Testis (tissue), 2 donors: ENCODE measurements at regions not wholly inside any gene's neighbourhood (a gene's known extent, or its start where the extent isn't known, plus 50 kb on each side); places are given as distances from the start of the nearest gene placed in this dataset.

ENCODE experiments used
- DNase-seq: peaks from one replicate; pipeline ENCODE4 v3.0.0-alpha.2; 2019
- H3K27ac ChIP-seq, 2 donors: fragments of 200-600 bp; sonication (generic); one replicate each; pipeline ENCODE4 v1.5.1; 2019
- H3K27me3 ChIP-seq: fragments of 200-600 bp; sonication (generic); one replicate; pipeline ENCODE4 v1.5.1; 2019
- H3K36me3 ChIP-seq: fragments of 200-600 bp; sonication (generic); one replicate; pipeline ENCODE4 v1.5.1; 2017; ENCODE audit warnings: low read depth; ENCODE audit errors: missing control alignments
- H3K4me1 ChIP-seq: fragments of 200-600 bp; sonication (generic); one replicate; pipeline ENCODE4 v1.5.1; 2019
- H3K4me3 ChIP-seq, 2 donors: fragments of 200-600 bp; sonication (generic); one replicate each; pipeline ENCODE4 v1.5.1; 2017 to 2019
- H3K9me3 ChIP-seq: fragments of 200-600 bp; sonication (generic); one replicate; pipeline ENCODE4 v1.5.1; 2017
- POLR2A ChIP-seq: fragments of 450-650 bp; IDR thresholded peaks from one replicate; pipeline ENCODE4 v1.6.1; 2017; ENCODE audit warnings: antibody characterized with exemption, mild to moderate bottlenecking, moderate library complexity
- WGBS, 2 donors: methylation state at CpG; one replicate each; pipeline ENCODE4 v1.1.5; 2018; 5-methylcytosine and 5-hydroxymethylcytosine counted together
- intact Hi-C: fragments of 100-400 bp; cut with DNase I; formaldehyde crosslinking; loops from one replicate; pipeline ENCODE4 v1.15.1; 2023; ENCODE audit warnings: low total_unique reads
- TF ChIP-seq, protein P1 (sequence below), 3 experiments: fragments of 450-650 bp in 2 of 3; fragments of 200-600 bp in 1 of 3; sonication (generic) in 1 of 3; IDR thresholded peaks; one replicate each; pipeline ENCODE4 v1.5.1; 2016 to 2019; ENCODE audit warnings: antibody characterized with exemption in 3 of 3, mild to moderate bottlenecking in 2 of 3, moderate library complexity in 1 of 3

DNA sequence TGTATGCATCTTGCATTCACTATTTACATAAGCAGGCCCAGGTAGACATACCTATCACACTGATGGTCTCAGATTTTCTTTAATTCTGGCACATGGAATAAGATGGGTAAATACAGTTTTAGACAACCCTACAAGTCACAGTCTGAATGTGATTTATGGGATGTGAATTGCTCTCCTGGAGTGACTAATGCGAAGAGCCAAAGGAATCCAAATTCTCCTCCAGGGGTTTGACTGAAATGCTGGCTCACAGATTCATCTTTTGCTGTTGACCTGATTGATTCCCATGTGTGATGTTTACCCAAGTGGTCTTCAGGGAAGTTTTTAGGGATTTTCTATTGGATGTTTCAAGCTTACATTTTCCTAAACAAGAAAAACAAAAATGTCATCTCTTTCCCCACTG lies 277.9 kb upstream of the MON1B start:
- Histone ChIP-seq H3K27ac (no peak overlapping the region), H3K4me1 (peaks cover 2% of the 10 kb centered on the region), H3K9me3 (no peaks in the 10 kb centered on the region), H3K4me3 (no peak overlapping the region), H3K27me3 (no peaks in the 10 kb centered on the region), H3K36me3 (no peaks in the 10 kb centered on the region)
- DNase-seq = no peak
- no peak for TF ChIP-seq POLR2A
- TF ChIP-seq, protein P1, sequence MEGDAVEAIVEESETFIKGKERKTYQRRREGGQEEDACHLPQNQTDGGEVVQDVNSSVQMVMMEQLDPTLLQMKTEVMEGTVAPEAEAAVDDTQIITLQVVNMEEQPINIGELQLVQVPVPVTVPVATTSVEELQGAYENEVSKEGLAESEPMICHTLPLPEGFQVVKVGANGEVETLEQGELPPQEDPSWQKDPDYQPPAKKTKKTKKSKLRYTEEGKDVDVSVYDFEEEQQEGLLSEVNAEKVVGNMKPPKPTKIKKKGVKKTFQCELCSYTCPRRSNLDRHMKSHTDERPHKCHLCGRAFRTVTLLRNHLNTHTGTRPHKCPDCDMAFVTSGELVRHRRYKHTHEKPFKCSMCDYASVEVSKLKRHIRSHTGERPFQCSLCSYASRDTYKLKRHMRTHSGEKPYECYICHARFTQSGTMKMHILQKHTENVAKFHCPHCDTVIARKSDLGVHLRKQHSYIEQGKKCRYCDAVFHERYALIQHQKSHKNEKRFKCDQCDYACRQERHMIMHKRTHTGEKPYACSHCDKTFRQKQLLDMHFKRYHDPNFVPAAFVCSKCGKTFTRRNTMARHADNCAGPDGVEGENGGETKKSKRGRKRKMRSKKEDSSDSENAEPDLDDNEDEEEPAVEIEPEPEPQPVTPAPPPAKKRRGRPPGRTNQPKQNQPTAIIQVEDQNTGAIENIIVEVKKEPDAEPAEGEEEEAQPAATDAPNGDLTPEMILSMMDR (IDR thresholded peaks at IDR 0.05) = no peak
- WGBS, 2 donors = 78 to 87% methylated on average over 1 of the region's 1 CpG
- intact Hi-C loops = no loop called here

GRCh38 chr16:76926042-76926441 lies 264.9 kb upstream of the MON1B start:
- TF ChIP-seq POLR2A = no peak
- TF ChIP-seq, protein P1 (IDR thresholded peaks at IDR 0.05) = no peak
- DNase-seq = no peak
- intact Hi-C loops = no loop called here

DNA sequence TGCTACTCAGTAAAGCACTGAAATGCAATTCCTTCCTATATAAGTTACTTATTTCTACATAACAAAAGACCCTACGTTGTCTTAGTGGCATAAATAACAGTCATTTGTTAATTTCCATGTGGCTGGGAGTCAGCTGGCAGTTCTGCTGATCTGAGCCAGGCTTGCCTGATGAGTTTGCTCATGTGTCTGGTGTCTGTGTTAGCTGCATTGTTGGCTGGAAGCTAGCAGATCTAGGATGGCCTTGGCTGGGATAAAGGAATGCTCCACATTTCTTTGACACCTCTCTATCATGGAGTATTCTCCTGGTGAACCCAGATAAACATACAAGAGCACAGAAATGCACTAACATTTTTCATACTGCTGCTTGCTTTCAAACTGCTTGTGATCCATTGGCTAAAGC lies 264.4 kb upstream of the MON1B start:
- intact Hi-C loops = no loop called here
- no peak for TF ChIP-seq POLR2A
- TF ChIP-seq, protein P1 (IDR thresholded peaks at IDR 0.05) = no peak
- WGBS, 2 donors = 26 to 39% methylated on average over 1 of the region's 1 CpG
- Histone ChIP-seq H3K27me3 (no peaks in the 10 kb centered on the region), H3K4me1 (no peaks in the 10 kb centered on the region), H3K9me3 (no peaks in the 10 kb centered on the region), H3K27ac (no peak overlapping the region), H3K4me3 (no peak overlapping the region), H3K36me3 (no peaks in the 10 kb centered on the region)
- no peak for DNase-seq

More at GRCh38 chr16:76926042-76926441, 264.9 kb upstream of the MON1B start:
- H3K27me3 ChIP-seq = no peaks in the 10 kb centered on the region
- no peak overlapping the region for H3K27ac ChIP-seq
- no peaks in the 10 kb centered on the region for H3K9me3 ChIP-seq
- no peak overlapping the region for H3K4me3 ChIP-seq
- H3K4me1 ChIP-seq = no peaks in the 10 kb centered on the region
- WGBS, 2 donors = 79 to 87% methylated on average over 2 of the region's 2 CpGs
- H3K36me3 ChIP-seq = no peaks in the 10 kb centered on the region

- 80 to 83% methylated on average over 1 of the region's 1 CpG for WGBS, 2 donors
- no peaks in the 10 kb centered on the region for H3K4me1 ChIP-seq
- H3K4me3 ChIP-seq = no peak overlapping the region
- H3K27ac ChIP-seq = no peak overlapping the region
- H3K9me3 ChIP-seq = no peaks in the 10 kb centered on the region
- no peak for DNase-seq
- no peaks in the 10 kb centered on the region for H3K27me3 ChIP-seq
- TF ChIP-seq POLR2A = no peak
- TF ChIP-seq, protein P1 (IDR thresholded peaks at IDR 0.05) = no peak
- intact Hi-C loops = no loop called here
- H3K36me3 ChIP-seq = no peaks in the 10 kb centered on the region
Measured at GRCh38 chr16:76931186-76931585, 259.8 kb upstream of the MON1B start.

GRCh38 chr16:76932541-76933211 lies 258.3 kb upstream of the MON1B start:
- DNase-seq = no peak
- intact Hi-C loops = no loop called here
- WGBS, 2 donors = 85 to 93% methylated on average over 1 of the region's 1 CpG
- Histone ChIP-seq H3K4me3 (no peak overlapping the region), H3K27ac (no peak overlapping the region), H3K4me1 (no peaks in the 10 kb centered on the region), H3K27me3 (no peaks in the 10 kb centered on the region), H3K9me3 (no peaks in the 10 kb centered on the region), H3K36me3 (no peaks in the 10 kb centered on the region)
- no peak for TF ChIP-seq POLR2A
- TF ChIP-seq, protein P1 (IDR thresholded peaks at IDR 0.05) = no peak
